Left lung (tissue), 4 donors: ENCODE measurements at regions not wholly inside any gene's neighbourhood (a gene's known extent, or its start where the extent isn't known, plus 50 kb on each side); places are given as distances from the start of the nearest gene placed in this dataset.

Source experiments
- ATAC-seq: fragments of 200-7000 bp; cut with Tn5 transposase; one replicate; pipeline ENCODE4 v1.9.1; 2020; ENCODE audit warnings: moderate library complexity
- DNase-seq, 4 donors: peaks; one replicate each; pipeline ENCODE4 v3.0.0-alpha.2; 2013 to 2020
- H3K27ac ChIP-seq, 2 donors: fragments of 200-600 bp; sonication (generic) in 1 of 2; one replicate each; pipeline versions ENCODE4 v1.5.0 to v1.8.0; 2020 to 2021
- H3K27me3 ChIP-seq, 2 donors: fragments of 200-600 bp; sonication (generic) in 1 of 2; one replicate each; pipeline versions ENCODE4 v1.5.0 to v1.8.0; 2020 to 2021
- H3K36me3 ChIP-seq, 2 donors: fragments of 200-600 bp; sonication (generic) in 1 of 2; one replicate each; pipeline versions ENCODE4 v1.5.0 to v1.8.0; 2020 to 2021
- H3K4me1 ChIP-seq, 2 donors: fragments of 200-600 bp; one replicate each; pipeline ENCODE4 v1.8.0; 2021
- H3K4me3 ChIP-seq, 2 donors: fragments of 200-600 bp; sonication (generic) in 1 of 2; one replicate each; pipeline versions ENCODE4 v1.5.0 to v1.8.0; 2020 to 2021; ENCODE audit warnings: mild to moderate bottlenecking in 1 of 2
- H3K9me3 ChIP-seq, 2 donors: fragments of 200-600 bp; sonication (generic) in 1 of 2; one replicate each; pipeline versions ENCODE4 v1.5.0 to v1.8.0; 2020 to 2021
- CTCF ChIP-seq, 2 donors: fragments of 200-600 bp; sonication (generic) in 1 of 2; IDR thresholded peaks; one replicate each; pipeline versions ENCODE4 v1.5.0 to v1.8.0; 2021; ENCODE audit warnings: antibody characterized with exemption in 2 of 2
- intact Hi-C, 2 donors: fragments of 100-400 bp; cut with DNase I; formaldehyde crosslinking; loops; one replicate each; pipeline versions ENCODE4 v1.11.2 to v1.14.2; 2022
- donor health status: DM: no; HTN: yes; CAD: no.
- donor health status: DM: no; HTN: no; CAD: no.

GRCh38 chr3:147900851-147901250 lies 491.7 kb downstream of the ZIC1 start:
- TF ChIP-seq CTCF (IDR thresholded peaks at IDR 0.05): no peak
- intact Hi-C loops: no loop called here
- H3K27ac ChIP-seq: no peak overlapping the region

GRCh38 chr3:147903026-147903425 lies 493.9 kb downstream of the ZIC1 start:
- Histone ChIP-seq H3K36me3 (no peaks in the 10 kb centered on the region), H3K27me3 (no peaks in the 10 kb centered on the region), H3K4me3 (no peak overlapping the region), H3K27ac (no peak overlapping the region), H3K9me3 (peaks cover 0 to 7% of the 10 kb centered on the region in 2 donors), H3K4me1 (no peaks in the 10 kb centered on the region)
- ATAC-seq: no peak
- no peak for TF ChIP-seq CTCF (IDR thresholded peaks at IDR 0.05)
- DNase-seq: no peak
- intact Hi-C loops: no loop called here

More at GRCh38 chr3:147900851-147901250, 491.7 kb downstream of the ZIC1 start:
- Histone ChIP-seq H3K27me3 (no peaks in the 10 kb centered on the region), H3K4me3 (no peak overlapping the region), H3K9me3 (peaks cover 0 to 7% of the 10 kb centered on the region in 2 donors), H3K4me1 (no peaks in the 10 kb centered on the region), H3K36me3 (no peaks in the 10 kb centered on the region)
- DNase-seq: no peak
- ATAC-seq: no peak

GRCh38 chr3:147904421-147904820 lies 495.3 kb downstream of the ZIC1 start:
- DNase-seq (no peak), ATAC-seq (no peak)
- no peak for TF ChIP-seq CTCF (IDR thresholded peaks at IDR 0.05)
- no peak overlapping the region for H3K27ac ChIP-seq
- intact Hi-C loops: no loop called here
- H3K9me3 ChIP-seq: peaks cover 0 to 7% of the 10 kb centered on the region in 2 donors
- no peaks in the 10 kb centered on the region for H3K27me3 ChIP-seq
- no peak overlapping the region for H3K4me3 ChIP-seq
- no peaks in the 10 kb centered on the region for H3K4me1 ChIP-seq
- no peaks in the 10 kb centered on the region for H3K36me3 ChIP-seq

GRCh38 chr3:147906285-147906684 lies 497.1 kb downstream of the ZIC1 start:
- H3K27me3 ChIP-seq: no peaks in the 10 kb centered on the region
- no peak overlapping the region for H3K4me3 ChIP-seq
- H3K27ac ChIP-seq: no peak overlapping the region
- no peak for ATAC-seq
- TF ChIP-seq CTCF (IDR thresholded peaks at IDR 0.05): no peak
- no peak for DNase-seq
- intact Hi-C loops: no loop called here
- no peaks in the 10 kb centered on the region for H3K36me3 ChIP-seq
- peaks cover 0 to 4% of the 10 kb centered on the region in 2 donors for H3K9me3 ChIP-seq
- H3K4me1 ChIP-seq: no peaks in the 10 kb centered on the region

- Histone ChIP-seq H3K27ac (no peak overlapping the region), H3K4me3 (no peak overlapping the region), H3K4me1 (no peaks in the 10 kb centered on the region), H3K27me3 (no peaks in the 10 kb centered on the region), H3K9me3 (peaks cover 0 to 3% of the 10 kb centered on the region in 2 donors), H3K36me3 (no peaks in the 10 kb centered on the region)
- intact Hi-C loops: no loop called here
- TF ChIP-seq CTCF (IDR thresholded peaks at IDR 0.05): no peak
- DNase-seq: no peak
- no peak for ATAC-seq
Measured at GRCh38 chr3:147914532-147914931, 505.4 kb downstream of the ZIC1 start.
